SW 1271 (cell line): ENCODE measurements at regions not wholly inside any gene's neighbourhood (a gene's known extent, or its start where the extent isn't known, plus 50 kb on each side); places are given as distances from the start of the nearest gene placed in this dataset.

Experiments
- DNase-seq, 2 experiments: peaks; one replicate each; lab custom pipeline; 2025; lab: John Stamatoyannopoulos, UW

DNA sequence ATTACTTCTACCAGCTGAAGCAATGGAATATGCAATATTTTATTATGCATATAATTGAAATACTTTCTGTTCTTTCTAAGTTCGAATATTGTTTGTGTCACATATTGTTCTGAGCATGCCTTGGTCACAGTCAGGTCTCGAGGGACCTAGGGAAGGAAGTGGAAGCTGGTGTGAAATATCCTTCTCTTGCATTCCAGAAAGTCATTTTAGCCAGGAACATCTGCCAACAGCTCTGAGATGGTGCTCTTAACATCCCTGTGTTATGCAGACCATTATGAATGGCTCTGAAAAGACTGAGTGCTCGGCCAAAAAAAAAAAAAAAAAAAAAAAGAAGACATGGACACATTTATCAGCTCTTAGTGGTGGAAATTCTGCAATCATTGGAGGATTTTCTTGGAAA is 132.7 kb upstream of the JAG1 start:
- no peak for DNase-seq

DNA sequence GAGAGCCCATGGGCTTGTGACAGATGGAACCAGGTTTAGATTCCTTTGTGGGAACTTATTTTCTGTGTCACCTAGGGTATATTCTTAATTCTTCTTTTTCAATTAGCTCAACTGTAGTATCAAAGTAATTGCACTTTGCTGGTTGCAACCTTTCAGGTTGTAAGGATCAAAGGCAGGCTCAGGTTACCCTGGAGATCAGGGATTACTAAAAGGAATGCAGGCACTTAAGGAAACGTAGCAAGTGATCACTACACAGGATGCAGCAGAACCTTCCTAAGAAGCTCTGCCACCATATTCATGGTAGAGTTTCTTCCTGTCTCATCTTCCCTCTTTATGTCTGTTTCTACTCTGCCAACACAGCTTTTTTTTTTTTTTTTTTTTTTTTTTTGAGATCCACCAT is 133.2 kb upstream of the JAG1 start:
- DNase-seq = no peak

DNA sequence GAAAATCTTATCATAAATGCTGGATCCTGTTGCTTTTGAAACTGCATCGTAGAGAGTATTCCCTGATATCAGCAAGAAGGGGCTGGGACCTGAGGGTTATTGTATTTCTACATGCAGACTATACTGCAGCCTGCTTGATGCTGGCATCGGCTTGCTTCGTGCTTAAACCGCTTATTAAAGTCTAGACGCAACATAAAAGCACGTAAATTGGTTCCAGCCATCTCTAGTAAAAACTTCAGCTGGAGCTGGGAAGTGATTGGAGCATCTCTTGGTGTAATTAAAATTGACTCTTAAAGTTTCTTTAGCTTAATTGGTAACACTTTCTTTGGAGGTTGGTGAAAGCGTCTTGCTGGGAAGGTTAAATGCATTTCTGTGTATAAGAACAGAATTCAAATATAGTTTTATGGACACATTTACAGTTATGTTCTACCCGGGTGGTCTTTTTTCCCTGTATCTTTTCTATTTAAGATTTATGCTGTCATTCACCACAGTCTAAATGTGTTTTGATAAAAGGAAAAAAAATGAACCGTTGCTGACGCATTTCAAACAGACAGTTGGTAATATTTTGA is 139.0 kb upstream of the JAG1 start:
- DNase-seq = no peak

DNA sequence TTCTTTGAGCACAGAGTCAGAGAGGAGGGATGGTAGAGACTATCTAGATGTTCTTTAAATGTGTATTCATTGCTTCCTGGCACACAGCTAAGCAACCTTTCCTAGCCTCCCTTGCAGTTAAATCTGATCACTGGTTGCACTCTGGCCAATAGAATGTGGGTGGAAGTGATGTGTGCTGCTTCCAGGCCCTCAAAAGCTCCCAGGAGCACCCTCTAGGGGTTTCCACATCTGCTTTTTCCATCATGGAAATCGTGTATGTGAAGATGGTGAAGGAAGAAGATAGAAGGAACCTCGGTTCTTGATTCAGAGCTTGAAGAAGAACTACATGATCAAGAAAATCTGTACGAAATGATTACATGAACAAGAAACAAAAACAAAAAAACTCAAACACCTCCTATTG is 149.8 kb upstream of the JAG1 start:
- DNase-seq = no peak

DNA sequence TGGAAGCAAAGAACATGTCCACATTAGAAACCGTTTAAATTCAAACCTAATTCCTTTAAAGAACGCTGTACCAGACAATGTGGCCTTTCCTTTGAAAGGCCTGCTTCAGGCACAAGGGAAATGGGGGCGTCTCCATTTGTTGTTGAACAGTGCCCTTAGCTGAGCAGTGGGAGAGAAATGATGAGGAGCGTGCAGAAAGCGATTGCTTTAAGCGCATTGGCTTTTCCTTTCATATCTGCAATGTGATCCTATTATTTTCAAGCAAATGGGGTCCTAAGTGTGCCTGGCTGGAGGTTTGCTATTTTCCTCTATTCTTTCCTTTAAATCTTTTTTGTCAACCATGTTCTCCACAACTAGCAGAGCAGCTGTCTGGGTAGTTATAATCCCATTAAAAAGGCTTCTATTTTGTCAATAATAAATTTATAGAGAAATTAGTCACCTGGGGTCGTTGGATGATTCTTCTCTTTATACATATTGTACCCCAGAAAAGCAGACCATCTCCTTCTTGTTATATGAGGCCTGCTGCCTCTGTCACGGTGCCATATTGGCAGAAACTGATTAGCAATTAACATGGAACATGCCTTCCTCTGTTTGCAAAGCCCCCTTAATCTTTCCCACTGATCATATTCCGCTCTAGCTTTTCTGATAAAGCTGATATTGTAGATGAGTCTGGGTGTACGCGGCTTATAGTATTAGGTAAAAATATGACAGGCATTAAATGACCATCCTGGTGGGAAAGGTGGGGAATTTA is 151.1 kb upstream of the JAG1 start:
- DNase-seq = no peak

DNA sequence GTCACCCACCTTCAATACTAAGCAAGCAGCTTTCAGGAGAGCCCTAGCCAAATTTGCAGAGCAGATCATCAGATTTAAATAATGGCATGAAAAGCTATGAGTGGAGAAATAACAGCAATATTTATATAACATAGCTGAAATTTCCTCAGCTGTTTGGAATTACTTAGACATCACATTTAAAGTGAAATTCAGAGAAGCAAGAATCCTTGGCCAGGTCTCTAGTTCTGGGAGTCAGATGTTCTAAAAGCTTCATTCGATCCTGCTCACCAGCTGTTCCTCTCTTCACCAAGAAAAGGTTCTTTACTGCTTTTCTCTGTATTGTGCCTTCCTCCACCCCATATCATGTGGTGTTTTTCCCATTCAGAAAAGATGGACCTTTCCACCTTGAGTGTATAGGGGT is 152.3 kb upstream of the JAG1 start:
- no peak for DNase-seq

DNA sequence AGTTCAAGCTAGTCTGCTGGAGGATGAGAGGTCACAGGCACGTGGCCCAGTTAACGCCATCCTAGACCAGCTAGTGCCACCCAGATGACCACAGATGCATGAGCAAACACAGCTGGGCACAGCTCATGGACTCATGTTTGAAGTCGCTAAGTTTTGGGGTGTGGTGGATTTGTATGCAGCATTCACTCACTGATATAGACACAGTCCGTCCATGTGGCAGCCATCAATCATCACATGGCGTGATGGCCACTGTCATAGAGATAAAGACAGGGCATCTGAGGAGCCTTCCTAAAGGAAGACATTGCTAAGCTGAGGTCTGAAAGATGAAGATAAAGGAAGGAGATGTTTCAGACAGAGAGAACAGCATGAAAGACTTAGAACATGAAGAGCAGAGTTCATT is 154.4 kb upstream of the JAG1 start:
- DNase-seq = no peak

DNA sequence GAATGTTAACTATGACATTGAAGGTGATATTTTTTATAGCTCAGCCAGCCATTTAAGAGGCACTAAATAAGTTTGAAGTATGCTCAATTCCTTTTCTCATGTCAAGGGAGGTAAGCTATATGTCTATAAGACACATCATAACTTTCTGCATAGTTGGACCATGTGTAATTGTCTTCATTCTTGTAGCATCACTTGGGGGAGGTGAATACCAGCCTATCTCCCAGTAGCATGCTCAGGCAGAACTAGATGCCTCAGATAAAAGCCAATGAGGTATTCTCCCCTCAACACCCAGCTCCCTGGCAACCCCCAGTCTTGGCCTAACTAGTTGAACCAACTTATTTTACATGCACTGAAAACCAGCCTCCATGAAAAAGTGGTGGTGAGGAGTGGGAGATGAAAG is 158.3 kb upstream of the JAG1 start:
- no peak for DNase-seq

DNA sequence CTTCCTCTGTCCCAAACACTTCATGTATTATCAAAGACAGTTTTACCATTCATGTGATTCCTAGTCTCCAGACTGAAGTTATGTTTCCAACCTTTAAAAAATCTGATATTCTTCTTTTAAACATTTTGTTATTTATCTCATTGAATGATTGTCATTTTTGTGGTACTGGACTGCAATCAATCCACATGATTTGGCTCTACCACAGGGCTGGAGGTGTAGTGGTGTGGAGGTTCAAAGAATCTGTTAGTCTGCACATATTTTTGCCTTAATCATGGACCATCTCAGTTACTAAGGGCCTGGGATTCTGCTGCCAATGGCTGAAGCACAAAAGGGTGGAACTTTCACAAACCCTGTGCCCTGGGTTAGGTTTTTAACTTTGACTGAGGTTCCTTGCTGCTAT is 164.1 kb upstream of the JAG1 start:
- no peak for DNase-seq

DNA sequence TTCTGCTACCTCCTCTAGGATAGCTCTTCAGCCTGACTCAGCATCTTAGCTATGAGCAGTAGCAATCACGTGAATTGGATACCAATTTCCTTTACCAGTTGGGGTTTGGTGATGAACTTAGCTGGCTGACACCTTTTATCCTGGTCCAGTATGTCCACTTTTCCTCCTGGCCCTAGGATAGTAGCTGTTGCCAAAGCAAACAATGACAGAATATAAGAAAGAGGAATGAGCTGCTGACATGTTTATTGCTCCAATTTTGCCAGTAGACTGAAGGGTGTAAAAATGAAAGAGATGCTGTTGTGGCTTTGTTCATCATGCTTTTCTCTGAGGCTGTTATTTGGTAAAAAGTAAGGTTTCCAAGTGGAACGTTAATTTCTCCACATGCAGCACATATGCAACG is 168.3 kb upstream of the JAG1 start:
- no peak for DNase-seq

DNA sequence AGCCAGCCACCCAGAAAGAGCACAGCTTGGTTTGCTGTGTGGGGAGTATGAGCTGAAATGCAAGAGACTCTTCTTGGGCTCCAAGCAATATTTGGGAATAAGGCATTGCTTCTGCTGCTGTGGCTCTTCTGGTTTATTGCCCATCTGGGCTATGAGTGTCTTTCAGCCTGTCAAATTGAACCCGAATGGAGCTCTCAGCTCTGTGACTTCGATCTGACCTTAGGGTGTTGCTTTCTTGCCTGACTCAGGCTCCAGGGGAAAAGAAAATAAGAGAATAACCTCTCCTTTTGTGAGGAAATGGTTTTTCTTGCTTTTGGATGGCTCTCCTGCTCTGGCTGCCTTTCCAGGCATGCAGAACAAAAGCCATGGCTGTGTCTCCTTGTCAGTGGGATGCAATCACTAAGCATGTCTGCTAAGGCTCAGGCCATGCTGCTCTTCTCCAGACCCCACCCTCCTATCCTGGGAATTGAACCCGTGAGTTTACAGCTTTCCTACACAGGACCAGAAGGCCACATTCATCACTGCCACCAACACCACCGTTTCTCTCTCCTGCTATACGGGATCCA is 169.4 kb upstream of the JAG1 start:
- no peak for DNase-seq

DNA sequence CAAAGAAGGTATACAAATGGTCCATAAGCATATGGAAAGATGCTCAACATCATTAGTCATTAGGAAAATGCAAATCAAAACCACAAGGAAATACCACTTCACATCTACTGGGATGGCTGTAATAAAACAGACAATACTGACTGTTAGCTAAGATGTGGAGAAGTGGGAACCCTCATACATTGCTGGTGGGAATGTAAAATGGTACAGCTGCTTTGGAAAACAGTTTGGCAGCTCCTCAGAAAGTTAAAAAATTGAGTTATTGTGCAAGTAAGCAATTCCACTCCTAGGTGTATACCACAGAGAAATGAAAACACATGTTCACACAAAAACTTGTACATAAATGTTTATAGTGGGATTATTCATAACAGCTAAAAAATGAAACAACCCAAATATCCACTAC is 173.0 kb upstream of the JAG1 start:
- DNase-seq = no peak

DNA sequence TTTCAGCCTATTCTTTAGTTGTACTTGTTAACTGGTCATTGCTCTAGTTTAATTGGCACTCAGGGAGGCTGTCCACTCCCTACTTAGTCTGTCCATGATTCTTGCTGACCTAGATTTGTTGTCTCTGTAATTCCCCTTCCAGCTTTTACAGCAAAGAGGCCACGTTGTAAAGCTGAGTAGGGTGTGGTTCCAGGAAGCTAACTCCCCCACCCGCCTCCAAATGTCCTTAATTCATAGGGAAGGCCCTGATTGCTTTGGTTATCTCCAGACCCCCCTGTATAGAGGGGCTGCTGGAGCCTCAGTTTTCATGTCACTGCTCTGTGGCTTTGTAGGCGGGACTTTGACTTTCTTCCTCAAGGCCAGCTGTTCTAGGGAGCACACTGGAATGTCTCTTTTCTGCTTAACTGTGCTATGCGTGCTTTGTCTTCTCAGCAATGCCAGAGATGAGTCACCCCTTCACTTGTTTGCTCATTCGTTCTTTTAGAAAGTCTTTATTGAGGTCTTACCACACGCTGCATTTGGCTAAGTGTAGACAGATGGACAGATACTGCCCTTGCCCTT is 175.1 kb upstream of the JAG1 start:
- no peak for DNase-seq

DNA sequence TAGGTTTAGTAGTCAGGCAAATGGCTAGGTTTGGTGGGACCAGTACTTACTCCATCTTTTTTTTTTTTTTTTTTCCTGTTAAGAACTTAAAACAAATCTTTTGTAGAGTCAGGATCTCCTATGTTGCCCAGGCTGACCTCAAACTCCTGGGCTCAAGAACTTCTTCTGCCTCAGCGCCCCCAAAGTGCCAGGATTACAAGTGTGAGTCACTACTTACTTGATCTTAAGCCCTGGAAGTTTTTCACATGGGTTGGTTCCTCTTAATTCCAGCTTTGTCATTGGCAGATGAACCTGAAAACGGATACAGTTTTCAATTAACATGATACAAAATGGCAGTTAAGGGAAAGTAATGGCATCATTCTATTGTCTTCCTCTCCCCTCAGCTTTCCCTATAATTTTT is 179.4 kb upstream of the JAG1 start:
- no peak for DNase-seq

DNA sequence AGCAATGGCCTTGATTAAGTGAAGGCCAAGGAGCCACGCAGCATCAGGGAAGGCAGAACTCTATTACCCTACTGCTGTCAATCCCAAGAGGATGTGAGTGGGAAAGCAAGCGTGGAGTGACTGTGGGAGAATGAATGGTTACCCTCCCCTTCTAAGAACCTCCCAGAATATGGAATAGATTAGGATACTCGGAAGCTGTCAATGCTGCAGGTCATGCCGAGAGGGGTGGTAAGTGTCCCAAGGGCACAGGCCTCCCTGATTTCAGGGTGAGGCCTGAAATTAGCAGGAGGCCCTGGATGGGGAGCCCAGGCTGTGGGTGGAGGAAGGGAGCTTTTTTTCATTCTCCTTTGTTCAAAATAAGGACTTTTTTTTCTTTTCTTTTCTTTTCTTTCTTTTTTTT is 179.9 kb upstream of the JAG1 start:
- no peak for DNase-seq

DNA sequence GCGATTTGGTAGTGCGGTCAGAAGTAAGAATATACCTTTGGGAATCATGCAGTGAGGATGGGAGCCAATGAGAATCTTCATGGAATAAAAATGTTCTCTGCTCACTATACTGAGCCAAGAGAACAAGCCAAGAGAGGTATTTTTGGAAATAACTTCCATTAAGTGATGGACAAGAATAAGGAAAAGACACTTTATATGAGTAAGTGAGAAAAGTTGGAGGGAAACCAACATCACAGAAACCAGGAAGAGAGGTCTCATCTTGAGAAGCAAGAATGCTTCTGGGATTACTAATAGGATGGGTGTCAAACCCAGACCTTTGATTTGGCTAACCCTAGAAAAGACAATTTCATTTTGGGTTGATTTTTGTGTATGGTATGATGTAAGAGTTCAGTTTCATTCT is 181.2 kb upstream of the JAG1 start:
- DNase-seq = no peak

DNA sequence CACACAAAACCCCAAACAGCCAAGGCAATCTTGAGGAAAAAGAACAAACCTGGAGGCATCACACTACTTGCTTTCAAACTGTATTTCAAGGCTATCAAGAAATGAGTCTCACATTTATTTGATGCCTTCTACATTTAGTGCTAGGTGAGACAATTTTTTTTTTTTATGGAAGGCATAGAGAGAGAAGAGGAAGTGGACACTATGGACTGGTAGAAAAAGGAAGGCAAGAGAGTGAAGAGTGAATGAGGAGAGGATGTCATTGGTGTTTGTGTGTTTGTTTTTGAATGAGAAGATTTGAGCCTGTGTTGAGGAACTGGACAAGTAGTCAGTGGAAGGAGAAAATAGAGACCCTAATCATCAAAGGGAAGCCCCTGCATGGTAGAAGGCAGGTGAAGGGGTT is 182.0 kb upstream of the JAG1 start:
- no peak for DNase-seq

DNA sequence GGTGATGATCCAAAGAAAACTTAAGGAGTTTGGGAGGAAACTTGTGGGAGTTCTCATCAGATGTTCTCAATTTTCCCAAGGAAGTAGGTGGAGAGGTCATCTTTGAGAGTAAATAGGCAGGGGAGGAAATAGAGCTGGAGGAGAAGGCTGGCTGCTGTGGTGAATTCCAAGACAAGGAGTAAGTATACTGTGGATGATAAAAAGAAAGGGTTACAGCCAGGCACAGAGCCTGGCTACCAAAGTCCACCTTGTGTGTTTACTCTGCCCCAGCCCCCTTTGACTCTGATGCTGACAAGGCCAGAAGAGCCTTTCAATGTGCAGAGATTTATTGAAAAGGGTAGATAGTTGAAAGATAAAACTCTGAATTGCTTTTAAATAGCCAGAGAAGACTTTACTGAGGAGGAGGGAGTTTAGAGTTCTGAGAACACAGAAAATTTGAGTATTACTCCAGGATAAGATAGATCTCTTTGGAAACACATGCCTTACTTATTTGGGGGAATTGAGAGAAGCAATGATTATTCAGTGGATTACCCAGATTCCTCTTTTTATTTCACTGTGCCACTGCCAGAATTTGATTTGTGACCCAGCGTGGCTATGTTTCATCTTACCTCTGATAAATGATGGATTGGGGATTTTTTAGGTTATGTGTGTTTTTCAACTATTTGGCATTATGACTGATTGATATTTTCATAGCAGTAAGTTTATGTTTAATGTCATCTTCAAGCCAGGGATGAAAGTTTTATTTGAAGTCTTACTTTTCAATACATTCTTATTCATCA is 182.6 kb upstream of the JAG1 start:
- no peak for DNase-seq

DNA sequence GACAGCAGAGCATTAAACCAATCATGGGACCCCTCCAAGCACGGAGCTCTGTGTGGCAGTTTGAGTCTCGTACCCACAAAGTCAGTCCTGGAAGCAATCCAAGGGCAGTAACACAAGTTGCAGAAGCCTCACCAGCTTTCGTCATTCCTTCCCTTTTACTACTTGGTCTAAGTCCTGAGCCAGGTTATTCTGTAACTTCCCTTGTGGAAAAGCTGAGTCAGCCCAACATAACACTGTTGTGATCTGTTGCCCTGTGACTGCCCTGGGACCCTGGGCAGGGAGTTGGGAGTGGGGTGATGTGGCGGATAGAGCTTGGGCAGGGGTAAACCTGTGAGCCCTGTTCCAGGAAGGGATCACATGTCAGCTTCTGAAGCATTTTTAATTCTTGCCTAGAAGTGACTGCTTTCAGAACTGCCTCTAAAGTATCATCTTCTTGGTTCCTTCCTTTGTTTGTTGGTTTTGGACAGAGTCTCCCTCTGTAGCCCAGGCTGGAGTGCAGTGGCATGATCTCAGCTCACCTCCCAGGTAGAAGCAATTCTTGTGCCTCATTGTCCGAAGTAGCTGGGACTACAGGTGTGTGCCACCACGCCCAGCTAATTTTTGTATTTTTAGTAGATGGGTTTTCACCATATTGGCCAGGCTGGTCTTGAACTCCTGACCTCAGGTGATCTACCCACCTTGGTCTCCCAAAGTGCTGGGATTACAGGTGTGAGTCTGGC is 183.7 kb upstream of the JAG1 start:
- DNase-seq = no peak

DNA sequence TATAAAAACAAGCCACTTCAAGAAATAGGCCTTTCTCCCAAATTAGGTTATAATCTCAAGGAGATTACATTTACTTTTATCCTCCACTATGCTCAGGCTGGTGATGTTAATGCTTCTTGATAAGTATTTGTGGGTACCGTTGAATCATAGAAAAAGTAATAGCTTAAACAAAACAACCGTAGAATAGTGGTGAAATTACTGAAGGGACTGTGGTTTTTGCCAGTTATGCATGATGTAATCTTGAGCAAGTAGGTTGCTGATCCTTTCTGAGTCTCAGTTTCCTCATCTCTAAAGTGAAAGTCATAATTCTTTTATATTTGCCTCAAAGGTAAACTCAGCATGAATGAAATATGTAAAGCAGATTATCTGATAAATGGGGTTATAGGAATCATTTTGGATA is 187.3 kb upstream of the JAG1 start:
- DNase-seq = no peak

DNA sequence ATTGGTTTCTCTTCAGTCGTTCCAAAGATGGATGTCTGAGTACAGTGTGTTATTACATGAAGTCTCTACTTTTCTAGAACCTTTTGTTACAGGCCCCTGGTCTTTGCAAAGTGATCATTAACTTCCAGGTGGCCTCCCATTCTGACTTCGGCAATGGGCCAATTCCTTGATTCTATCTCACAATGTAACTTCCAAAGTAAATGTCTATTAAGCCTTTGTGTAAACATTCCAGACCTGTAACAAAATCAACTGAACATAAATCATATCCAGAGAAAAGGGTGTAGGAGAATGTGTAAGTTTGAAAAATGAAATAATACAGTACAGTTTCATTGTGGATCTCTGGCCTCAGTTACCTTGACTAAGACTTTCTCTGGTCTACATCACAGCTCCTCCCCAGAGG is 187.8 kb upstream of the JAG1 start:
- DNase-seq = no peak
